ENCODE measurements at regions not wholly inside any gene's neighbourhood (a gene's known extent, or its start where the extent isn't known, plus 50 kb on each side); places are given as distances from the start of the nearest gene placed in this dataset.
A peak's percentile ranks its signal among the peaks of the same experiment; 100 is the strongest.
"Not testable (repeated sequence)": the region's sequence is repeated elsewhere in the genome, so short reads cannot be mapped to it uniquely, and the experiment has no call there.

DNA sequence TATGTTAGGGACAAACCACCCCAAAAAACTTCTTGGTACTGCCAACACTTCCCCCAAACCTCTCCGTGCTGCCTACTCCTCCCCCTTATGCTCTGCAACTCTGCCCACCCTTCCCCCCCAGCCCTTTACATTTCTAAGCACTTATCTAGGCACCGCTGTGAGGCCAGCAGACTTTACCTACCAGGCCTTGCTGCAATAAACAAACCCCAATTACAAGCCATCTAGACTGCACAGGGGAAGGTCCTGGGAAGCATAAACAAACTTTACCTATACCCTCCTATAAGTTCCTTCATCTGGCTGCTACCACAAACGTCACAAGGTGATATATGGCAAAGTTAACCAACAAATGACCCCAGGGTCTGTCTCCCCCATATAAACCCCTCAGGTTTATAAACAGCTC is 259.4 kb upstream of the GULP1 start:
- Histone ChIP-seq H3F3A (ENCODE audit: insufficient read depth) (no peaks in the 10 kb centered on the region), H3K9me2 (ENCODE audit: insufficient read depth) (no peaks in the 10 kb centered on the region), H3K4me3 (no peak overlapping the region), H2AFZ (no peak overlapping the region), H3K9ac (no peak overlapping the region), H3K36me3 (ENCODE audit: low read depth) (no peaks in the 10 kb centered on the region), H3K27ac (no peak overlapping the region), H4K20me1 (ENCODE audit: insufficient read depth) (no peaks in the 10 kb centered on the region), H3K79me2 (ENCODE audit: insufficient read depth) (no peaks in the 10 kb centered on the region), H3K4me2 (ENCODE audit: unreplicated experiment) (no peak overlapping the region), H3K27me3 (replicated peaks; ENCODE audit: insufficient read depth) (no peaks in the 10 kb centered on the region; the same call in 1 of the 2 replicates), H3K9me3 (ENCODE audit: low read depth) (no peaks in the 10 kb centered on the region), H3K4me1 (ENCODE audit: insufficient read depth) (no peaks in the 10 kb centered on the region)
- TF ChIP-seq EZH2phosphoT487 (IDR thresholded peaks at IDR 0.05; ENCODE audit: insufficient read depth, low read depth) (no peak), EZH2 (IDR thresholded peaks at IDR 0.05; ENCODE audit: insufficient read depth, poor library complexity, severe bottlenecking) (no peak)
- no peak for DNase-seq
- in situ Hi-C loops (cut with MboI), result no loop called here
- WGBS, 2 experiments (ENCODE audit: low coverage in 1 of 2, low lambda C conversion rate in 2 of 2, missing lambda C conversion rate in 2 of 2), result 44 to 60% methylated on average over 3 of the region's 3 CpGs

GRCh38 chr2:188032786-188033185 is 258.9 kb upstream of the GULP1 start:
- no peak overlapping the region for H3K27ac ChIP-seq
- DNase-seq, result no peak
- H4K20me1 ChIP-seq (ENCODE audit: insufficient read depth), result no peaks in the 10 kb centered on the region
- 40 to 41% methylated on average over 3 of the region's 3 CpGs for WGBS, 2 experiments (ENCODE audit: low coverage in 1 of 2, low lambda C conversion rate in 2 of 2, missing lambda C conversion rate in 2 of 2)
- H3F3A ChIP-seq (ENCODE audit: insufficient read depth), result no peaks in the 10 kb centered on the region
- no peaks in the 10 kb centered on the region for H3K36me3 ChIP-seq (ENCODE audit: low read depth)
- in situ Hi-C loops (cut with MboI), result no loop called here
- no peaks in the 10 kb centered on the region for H3K9me2 ChIP-seq (ENCODE audit: insufficient read depth)
- H2AFZ ChIP-seq, result no peak overlapping the region
- H3K4me2 ChIP-seq (ENCODE audit: unreplicated experiment), result no peak overlapping the region
- no peaks in the 10 kb centered on the region for H3K9me3 ChIP-seq (ENCODE audit: low read depth)
- no peak overlapping the region for H3K4me3 ChIP-seq
- TF ChIP-seq EZH2phosphoT487 (IDR thresholded peaks at IDR 0.05; ENCODE audit: insufficient read depth, low read depth) (no peak), EZH2 (IDR thresholded peaks at IDR 0.05; ENCODE audit: insufficient read depth, poor library complexity, severe bottlenecking) (no peak)
- H3K79me2 ChIP-seq (ENCODE audit: insufficient read depth), result no peaks in the 10 kb centered on the region
- no peak overlapping the region for H3K9ac ChIP-seq
- no peaks in the 10 kb centered on the region for H3K4me1 ChIP-seq (ENCODE audit: insufficient read depth)
- no peaks in the 10 kb centered on the region; the same call in 1 of the 2 replicates for H3K27me3 ChIP-seq (replicated peaks; ENCODE audit: insufficient read depth)

DNA sequence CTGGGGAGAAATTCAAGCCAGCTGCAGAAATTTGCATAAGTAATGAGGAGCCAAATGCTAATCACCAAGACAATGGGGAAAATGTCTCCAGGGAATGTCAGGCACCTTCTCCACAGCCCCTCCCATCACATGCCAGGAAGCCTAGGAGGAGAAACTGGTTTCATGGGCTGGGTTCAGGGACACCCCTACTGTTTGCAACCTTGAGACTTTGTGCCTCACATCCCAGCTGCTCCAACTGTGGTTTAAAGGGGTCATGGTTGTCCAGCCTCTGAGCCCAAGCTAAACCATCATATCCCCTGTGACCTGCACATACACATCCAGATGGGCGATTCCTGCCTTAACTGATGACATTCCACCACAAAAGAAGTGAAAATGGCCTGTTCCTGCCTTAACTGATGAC is 258.4 kb upstream of the GULP1 start:
- H3K4me2 ChIP-seq (ENCODE audit: unreplicated experiment); H3K9me2 ChIP-seq (ENCODE audit: insufficient read depth); in situ Hi-C loops (cut with MboI); H3F3A ChIP-seq (ENCODE audit: insufficient read depth); H3K4me1 ChIP-seq (ENCODE audit: insufficient read depth); H3K27ac ChIP-seq; H3K9me3 ChIP-seq (ENCODE audit: low read depth); H3K4me3 ChIP-seq; DNase-seq; H4K20me1 ChIP-seq (ENCODE audit: insufficient read depth); H3K27me3 ChIP-seq (replicated peaks; ENCODE audit: insufficient read depth); H2AFZ ChIP-seq; H3K36me3 ChIP-seq (ENCODE audit: low read depth); H3K9ac ChIP-seq; H3K79me2 ChIP-seq (ENCODE audit: insufficient read depth): not testable (repeated sequence)
- 0 to 27% methylated on average over 1 of the region's 1 CpG for WGBS, 2 experiments (ENCODE audit: low coverage in 1 of 2, low lambda C conversion rate in 2 of 2, missing lambda C conversion rate in 2 of 2)

GRCh38 chr2:188034102-188034501 is 257.6 kb upstream of the GULP1 start:
- H3K36me3 ChIP-seq (ENCODE audit: low read depth); in situ Hi-C loops (cut with MboI); H3K9me2 ChIP-seq (ENCODE audit: insufficient read depth); H3K4me3 ChIP-seq; H3K4me2 ChIP-seq (ENCODE audit: unreplicated experiment); H3F3A ChIP-seq (ENCODE audit: insufficient read depth); H3K4me1 ChIP-seq (ENCODE audit: insufficient read depth); H4K20me1 ChIP-seq (ENCODE audit: insufficient read depth); DNase-seq; H3K9ac ChIP-seq; H3K79me2 ChIP-seq (ENCODE audit: insufficient read depth); H3K27me3 ChIP-seq (replicated peaks; ENCODE audit: insufficient read depth); H3K27ac ChIP-seq; H2AFZ ChIP-seq; H3K9me3 ChIP-seq (ENCODE audit: low read depth): not testable (repeated sequence)
- WGBS, 2 experiments (ENCODE audit: low coverage in 1 of 2, low lambda C conversion rate in 2 of 2, missing lambda C conversion rate in 2 of 2), result 71 to 76% methylated on average over 9 to 10 of the region's 10 CpGs

GRCh38 chr2:188035377-188035776 is 256.3 kb upstream of the GULP1 start:
- H3K9ac ChIP-seq; in situ Hi-C loops (cut with MboI); H3K4me3 ChIP-seq; H3K9me2 ChIP-seq (ENCODE audit: insufficient read depth); H3K4me2 ChIP-seq (ENCODE audit: unreplicated experiment); H2AFZ ChIP-seq; DNase-seq; H3K9me3 ChIP-seq (ENCODE audit: low read depth); H3K27ac ChIP-seq; H3K36me3 ChIP-seq (ENCODE audit: low read depth); H4K20me1 ChIP-seq (ENCODE audit: insufficient read depth); H3F3A ChIP-seq (ENCODE audit: insufficient read depth); H3K79me2 ChIP-seq (ENCODE audit: insufficient read depth); H3K4me1 ChIP-seq (ENCODE audit: insufficient read depth); H3K27me3 ChIP-seq (replicated peaks; ENCODE audit: insufficient read depth): not testable (repeated sequence)
- 84 to 89% methylated on average over 9 of the region's 9 CpGs for WGBS, 2 experiments (ENCODE audit: low coverage in 1 of 2, low lambda C conversion rate in 2 of 2, missing lambda C conversion rate in 2 of 2)

DNA sequence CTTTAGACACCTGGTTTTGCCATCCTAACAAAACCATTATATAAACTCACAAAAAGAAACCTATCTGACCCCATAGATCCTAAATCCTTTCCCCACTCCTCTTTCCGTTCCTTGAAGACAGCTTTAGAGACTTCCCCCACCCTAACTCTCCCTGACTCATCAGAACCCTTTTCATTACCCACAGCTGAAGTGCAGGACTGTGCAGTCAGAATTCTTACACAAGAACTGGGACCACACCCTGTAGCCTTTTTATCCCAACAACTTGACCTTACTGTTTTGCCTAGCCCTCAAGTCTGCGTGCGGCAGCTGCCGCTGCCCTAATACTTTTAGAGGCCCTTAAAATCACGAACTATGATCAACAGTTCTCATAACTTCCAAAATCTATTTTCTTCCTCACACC is 254.9 kb upstream of the GULP1 start:
- H3K9me2 ChIP-seq (ENCODE audit: insufficient read depth); H3K27ac ChIP-seq; H3F3A ChIP-seq (ENCODE audit: insufficient read depth); in situ Hi-C loops (cut with MboI); H3K4me2 ChIP-seq (ENCODE audit: unreplicated experiment); H4K20me1 ChIP-seq (ENCODE audit: insufficient read depth); H3K36me3 ChIP-seq (ENCODE audit: low read depth); H3K9ac ChIP-seq; H3K4me3 ChIP-seq; H3K79me2 ChIP-seq (ENCODE audit: insufficient read depth); H3K9me3 ChIP-seq (ENCODE audit: low read depth); H3K27me3 ChIP-seq (replicated peaks; ENCODE audit: insufficient read depth); H2AFZ ChIP-seq; H3K4me1 ChIP-seq (ENCODE audit: insufficient read depth): not testable (repeated sequence)
- WGBS, 2 experiments (ENCODE audit: low coverage in 1 of 2, low lambda C conversion rate in 2 of 2, missing lambda C conversion rate in 2 of 2), result 69 to 71% methylated on average over 5 of the region's 5 CpGs
- DNase-seq, result peak; percentile 53

All from GM23248 (cell line).